Stimulated activated CD4-positive, alpha-beta T cell treated with anti-CD3 and anti-CD28 coated beads, Interleukin-1b, Interleukin-23, amount 100 ng/mL, for 24 hours (primary cell): ENCODE measurements at regions not wholly inside any gene's neighbourhood (a gene's known extent, or its start where the extent isn't known, plus 50 kb on each side); places are given as distances from the start of the nearest gene placed in this dataset.

Experiments used
- DNase-seq, 4 experiments: peaks; one replicate each; pipeline ENCODE4 v3.0.0-alpha.2; 2020; ENCODE audit warnings: low read depth in 4 of 4, low spot score in 1 of 4

DNA sequence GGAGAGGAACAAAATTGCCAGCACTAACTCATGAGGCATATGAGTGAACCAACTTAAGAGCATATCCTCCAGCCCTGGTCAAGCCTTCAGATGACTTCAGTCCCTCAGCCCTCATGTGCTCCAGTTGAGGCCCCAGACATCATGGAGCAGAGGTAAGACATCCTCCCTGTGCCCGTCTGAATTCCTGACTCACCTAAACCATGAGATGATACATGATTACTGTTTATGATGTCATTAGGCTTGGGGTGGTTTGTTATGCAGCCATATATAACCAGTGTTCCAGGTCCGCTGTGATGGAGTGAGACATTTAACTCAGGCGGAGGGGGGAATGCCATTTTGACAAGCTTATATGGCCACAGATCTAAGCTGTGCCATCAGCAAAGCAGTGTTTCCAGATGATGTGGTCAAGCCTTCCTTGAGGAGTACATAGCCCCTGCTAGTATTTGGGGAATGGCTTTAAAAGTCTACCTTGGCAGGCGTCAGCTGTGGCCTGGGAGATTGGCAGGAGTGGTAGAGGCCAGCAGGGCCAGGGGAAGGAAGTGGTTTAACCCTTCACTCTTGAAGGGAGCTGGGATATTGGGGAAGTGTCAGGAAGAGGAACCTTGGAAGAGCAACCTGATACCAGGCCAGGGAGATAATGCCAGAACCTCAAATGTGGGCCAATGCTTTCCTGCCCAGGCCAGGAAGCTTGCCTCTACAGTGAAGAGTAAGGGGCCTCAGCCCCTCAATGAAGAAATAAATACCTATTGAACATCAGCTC lies 343.0 kb upstream of the PODXL start:
- no peak for DNase-seq

DNA sequence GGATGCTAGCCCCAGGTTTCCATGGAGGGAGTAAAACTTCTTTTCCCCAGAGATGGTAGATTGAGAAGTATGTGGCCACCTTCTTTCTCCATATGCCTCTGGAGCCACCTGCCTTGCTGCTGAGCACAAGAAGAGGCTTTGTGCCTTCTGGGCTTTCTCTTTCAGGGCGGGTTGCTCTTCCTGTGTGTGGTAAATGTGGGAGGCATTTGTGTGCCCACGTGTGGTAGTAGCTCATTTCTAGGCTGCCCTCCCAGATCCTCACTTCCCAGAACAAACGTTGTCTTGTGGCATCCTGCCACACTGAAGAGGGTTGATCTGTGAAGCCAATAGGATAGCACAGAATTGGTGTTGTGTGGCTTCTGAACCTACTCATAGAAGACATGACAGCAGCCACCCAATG lies 342.0 kb upstream of the PODXL start:
- no peak for DNase-seq

DNA sequence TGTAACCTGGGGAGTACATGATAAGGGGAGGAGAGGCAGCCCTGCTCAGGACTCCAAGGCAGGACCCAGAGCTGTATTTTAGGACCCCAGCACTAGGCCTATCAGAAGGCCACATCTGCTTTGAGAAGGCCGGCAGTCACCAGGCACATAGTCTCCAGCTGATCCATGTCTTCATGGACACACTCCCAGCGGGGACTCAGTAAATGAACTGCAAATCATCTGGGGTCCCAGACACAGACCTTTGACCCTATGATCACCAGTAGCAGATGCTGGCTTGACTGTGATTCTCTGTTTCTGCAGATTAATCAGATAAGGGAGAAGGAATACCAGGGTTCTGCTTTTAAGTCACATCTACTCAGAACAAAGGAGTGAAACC lies 341.4 kb upstream of the PODXL start:
- DNase-seq: no peak

DNA sequence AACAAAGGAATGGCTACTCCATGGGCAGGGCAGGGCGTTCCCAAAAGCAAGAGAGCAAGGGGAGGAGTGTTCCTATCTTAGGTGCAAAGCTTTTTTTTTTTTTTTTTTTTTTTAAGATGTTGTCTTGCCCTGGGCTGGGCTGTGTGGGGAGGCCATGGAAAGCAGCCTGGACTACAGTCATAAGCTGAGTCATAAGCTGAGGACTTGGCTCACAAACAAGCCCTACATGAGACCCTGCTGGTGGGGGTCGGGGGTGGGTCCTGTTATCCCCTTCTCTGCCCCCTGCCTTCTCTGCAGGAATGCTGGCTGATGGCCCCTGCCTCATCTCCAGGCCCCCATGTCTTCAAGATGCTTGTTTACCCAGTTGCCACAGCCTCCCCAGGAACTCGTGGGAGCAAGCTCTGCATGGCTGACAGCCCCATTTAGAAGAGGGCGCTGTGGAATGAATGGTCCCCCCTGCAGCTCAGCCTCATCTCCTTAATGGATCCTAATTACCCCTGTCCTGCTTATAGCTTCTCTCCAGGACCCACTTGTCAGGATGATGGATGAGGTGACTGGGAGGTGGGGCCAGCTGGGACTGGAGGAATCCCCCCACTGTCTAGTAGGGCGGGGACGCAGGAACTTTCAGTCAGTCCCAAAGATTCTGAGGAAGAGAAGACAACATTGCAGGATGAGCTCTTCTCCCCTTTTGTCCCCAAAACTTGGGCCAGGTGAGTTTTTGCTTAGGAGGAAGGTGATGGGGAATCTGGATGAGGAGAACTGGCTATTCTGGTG lies 340.8 kb upstream of the PODXL start:
- no peak for DNase-seq

DNA sequence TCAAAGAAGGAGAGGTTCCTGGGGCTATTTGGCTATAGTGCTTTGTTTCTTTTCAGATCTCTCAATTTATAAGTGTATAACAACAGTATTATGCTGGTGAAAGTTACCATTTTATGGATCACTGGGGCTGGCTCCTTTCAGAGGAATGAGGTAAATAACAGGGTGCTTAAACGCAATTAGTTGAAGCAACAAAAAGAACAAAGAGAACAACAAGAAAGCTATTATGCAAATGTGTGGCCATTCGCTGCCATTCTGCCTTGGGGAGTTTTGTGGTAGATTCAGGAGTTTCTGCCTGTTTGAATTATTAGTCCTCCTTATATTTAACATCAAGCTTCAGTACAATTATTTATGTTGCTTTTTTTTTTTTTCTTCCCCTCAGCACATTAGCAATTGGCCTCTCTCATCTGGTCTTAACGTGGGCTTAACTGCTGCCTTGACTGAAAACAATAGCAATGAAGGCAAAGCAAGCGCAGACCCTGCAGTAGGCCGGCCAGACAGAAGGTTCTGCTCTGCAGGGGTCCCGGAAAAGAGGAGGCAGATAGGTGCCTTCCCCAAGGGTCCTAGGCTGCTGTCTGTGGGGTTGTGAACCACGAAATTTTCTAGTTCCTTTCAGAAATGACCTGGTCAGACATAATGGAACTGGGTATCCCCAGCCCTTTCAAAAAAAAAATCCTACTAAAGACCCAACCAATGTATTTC lies 339.9 kb upstream of the PODXL start:
- DNase-seq: no peak

GRCh38 chr7:131895541-131896164 lies 339.2 kb upstream of the PODXL start:
- DNase-seq: no peak

GRCh38 chr7:131893631-131894340 lies 337.4 kb upstream of the PODXL start:
- DNase-seq: no peak

DNA sequence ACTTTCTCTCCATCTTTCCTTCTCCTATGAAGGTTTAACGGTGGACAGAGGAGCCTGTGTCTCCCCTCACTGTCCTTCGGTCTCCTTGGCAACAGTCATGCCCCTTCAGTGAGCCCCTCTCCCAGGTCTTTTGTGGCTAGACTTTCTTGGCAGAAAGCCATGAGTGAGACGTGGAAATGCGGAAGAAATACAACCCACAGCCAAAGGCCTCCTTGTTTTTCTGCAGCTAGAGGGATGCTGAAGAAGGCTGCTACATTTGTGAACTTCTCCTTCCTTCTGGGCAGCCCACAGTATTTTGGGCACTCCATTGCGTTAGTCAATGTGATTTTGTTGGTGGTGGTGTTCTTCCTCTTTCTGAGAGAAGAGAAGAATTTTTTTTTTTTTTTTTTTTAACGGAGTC lies 333.7 kb upstream of the PODXL start:
- DNase-seq: no peak

- no peak for DNase-seq
These were observed 333.2 kb upstream of the PODXL start for GRCh38 chr7:131889572-131890150.

DNA sequence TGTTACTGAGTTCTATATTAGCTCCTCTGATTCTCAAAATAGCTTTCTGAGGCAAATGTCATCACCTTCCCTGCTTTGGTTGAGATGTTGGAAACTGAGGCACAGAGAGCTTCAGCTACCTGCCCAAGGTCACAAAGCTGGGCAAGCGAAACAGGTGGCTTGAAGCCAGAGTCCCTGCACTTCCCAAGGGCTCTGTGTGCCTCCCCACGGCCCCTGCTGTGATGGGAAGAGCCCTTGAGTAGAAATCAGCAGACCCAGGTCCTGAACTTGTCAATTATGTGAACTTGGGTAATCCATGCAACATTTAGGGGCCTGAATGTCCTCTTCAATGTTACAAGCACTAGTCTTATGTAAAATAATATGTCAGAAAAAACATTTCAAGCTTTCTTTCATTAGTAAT lies 327.3 kb upstream of the PODXL start:
- DNase-seq: no peak

DNA sequence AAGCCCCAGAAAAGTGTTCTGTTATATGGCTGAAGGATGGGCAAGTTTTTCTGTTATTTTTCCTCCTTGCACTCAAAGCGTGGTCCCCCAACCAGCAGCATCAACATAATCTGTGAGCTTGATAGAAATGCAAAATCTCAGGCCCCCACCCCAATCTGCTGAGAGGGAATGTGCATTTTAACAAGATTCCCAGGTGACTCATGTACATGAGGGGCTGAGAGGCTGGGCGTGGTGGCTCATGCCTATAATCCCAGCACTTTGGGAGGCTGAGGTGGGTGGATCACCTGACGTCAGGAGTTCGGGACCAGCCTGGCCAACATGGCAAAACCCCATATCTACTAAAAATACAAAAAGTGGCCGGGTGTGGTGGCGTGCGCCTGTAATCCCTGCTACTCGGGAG lies 326.8 kb upstream of the PODXL start:
- no peak for DNase-seq

DNA sequence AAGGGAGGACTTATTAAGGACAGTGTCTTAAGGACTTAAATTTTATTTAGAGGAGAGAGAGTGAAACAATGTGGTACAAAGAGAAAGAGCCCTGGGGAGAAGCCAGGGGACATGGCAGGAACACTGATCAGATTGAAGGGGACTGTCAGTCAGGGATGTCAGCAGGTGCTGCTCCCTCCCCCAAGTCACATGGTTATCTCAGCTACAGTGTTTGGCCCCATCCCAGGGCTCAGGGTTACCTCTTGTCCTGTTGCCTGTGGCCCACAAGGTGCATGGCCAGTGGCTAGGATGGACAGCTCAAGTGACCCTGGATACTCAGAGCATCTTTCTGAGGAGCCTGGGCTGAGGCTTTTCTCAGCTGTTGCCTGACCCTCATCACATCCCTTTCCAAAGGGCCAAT lies 325.9 kb upstream of the PODXL start:
- DNase-seq: no peak

DNA sequence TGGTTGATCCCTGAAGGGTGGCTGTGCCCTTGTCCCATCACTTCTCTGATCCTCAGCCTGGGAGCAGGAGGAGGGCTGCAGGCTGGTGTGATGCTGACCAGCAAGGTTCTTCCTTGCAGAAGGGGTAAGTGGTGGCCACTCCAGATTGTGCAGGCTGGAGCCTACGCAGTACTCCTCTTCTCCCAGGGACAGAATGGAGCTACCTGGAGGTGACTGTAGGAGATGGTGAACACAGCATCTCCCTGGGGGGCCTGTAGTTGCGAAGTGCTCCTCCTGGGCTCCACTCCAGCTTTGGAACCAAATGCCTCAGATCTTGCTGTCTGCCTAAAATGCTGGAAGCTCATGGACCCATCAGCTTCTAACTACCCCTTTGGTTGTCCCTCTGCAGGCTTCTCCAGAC lies 323.6 kb upstream of the PODXL start:
- no peak for DNase-seq

GRCh38 chr7:131879424-131879823 lies 323.0 kb upstream of the PODXL start:
- DNase-seq: no peak

- no peak for DNase-seq
These were observed 322.3 kb upstream of the PODXL start for GRCh38 chr7:131878777-131879176.

GRCh38 chr7:131873581-131873980 lies 317.2 kb upstream of the PODXL start:
- no peak for DNase-seq

DNA sequence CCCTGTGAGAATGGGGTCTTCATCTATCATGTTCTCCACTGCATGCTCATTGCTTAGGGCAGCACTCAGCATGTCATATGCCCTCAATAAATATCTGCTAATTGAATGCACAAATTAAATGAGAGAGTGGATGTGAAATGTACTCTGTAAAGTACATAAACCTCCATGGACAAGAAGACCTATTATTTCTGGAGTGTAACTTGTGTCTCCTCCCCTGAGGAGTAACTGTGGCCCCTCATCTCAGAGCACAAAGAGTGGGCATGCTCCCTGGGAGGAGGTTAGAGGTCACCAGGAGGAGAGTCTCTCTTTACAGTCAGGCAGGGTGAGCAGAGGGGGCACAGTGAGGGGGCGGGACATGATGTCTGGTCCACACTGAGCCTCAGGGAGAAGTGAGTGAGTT lies 313.6 kb upstream of the PODXL start:
- DNase-seq: no peak

- no peak for DNase-seq
These were observed 312.9 kb upstream of the PODXL start for GRCh38 chr7:131869169-131869844.

- no peak for DNase-seq
These were observed 311.0 kb upstream of the PODXL start for GRCh38 chr7:131867461-131867860.

- DNase-seq: no peak
These were observed 309.5 kb upstream of the PODXL start for GRCh38 chr7:131865911-131866310.
